ENCODE measurements at regions not wholly inside any gene's neighbourhood (a gene's known extent, or its start where the extent isn't known, plus 50 kb on each side); places are given as distances from the start of the nearest gene placed in this dataset.

- intact Hi-C loops (cut with micrococcal nuclease): no loop called here
These were observed 138.6 kb upstream of the NDUFV2 start for GRCh38 chr18:8963876-8964275.

GRCh38 chr18:8965398-8965797, 137.1 kb upstream of the NDUFV2 start:
- intact Hi-C loops (cut with micrococcal nuclease): no loop called here

- intact Hi-C loops (cut with micrococcal nuclease): no loop called here
These were observed 135.7 kb upstream of the NDUFV2 start for GRCh38 chr18:8966821-8967220.

DNA sequence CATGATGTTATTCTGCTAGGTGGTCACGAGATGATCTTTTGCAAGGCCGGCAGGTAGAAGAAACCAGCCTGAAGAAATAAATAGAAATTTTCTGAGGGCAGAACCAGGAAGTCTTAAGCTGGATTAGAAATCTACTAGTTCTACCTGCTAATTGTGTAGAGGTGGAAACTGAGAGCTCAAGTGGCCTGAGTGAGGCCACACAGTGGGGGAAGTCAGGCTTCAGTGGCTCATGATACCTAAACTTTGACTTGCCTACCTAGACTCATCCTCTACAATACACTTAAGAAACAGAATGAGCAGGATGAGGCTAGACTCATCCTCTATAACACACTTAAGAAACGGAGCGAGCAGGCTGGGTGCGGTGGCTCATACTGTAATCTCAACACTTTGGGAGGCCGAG, 134.9 kb upstream of the NDUFV2 start:
- intact Hi-C loops (cut with micrococcal nuclease): no loop called here

DNA sequence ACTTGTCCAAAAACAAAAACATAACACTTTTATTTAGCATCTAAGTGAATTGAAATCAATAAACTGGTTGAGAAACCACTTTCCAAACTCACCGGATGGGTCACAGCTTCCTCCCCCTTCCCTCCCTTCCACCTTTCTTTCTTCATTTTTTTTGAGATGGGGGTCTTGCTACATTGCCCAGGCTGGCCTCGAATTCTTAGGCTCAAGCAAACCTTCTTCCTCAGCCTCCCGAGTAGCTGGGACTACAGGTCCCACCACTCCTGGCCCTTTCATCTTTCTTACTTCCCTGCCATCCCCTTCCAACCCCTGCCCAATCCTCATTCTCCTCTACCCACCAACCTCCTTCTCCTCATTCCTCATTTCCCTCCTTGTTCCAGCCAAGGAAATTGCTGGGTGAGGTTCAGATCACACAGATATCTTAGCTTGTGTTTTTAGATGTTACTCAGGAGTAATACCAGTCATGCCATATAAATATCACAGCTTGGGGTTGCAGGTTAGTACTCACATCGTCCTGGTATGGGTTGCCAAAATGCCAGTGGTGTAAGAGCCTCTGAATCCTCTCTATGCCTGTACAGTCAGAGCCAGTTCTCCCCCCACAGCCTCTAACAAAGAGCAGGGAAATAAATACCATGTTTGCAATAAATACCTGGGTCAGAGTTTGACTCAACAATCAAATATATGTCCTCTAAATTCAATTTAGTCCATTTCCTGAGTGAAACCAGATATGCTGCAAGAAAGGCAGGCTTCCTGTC, 132.7 kb upstream of the NDUFV2 start:
- intact Hi-C loops (cut with micrococcal nuclease): no loop called here

DNA sequence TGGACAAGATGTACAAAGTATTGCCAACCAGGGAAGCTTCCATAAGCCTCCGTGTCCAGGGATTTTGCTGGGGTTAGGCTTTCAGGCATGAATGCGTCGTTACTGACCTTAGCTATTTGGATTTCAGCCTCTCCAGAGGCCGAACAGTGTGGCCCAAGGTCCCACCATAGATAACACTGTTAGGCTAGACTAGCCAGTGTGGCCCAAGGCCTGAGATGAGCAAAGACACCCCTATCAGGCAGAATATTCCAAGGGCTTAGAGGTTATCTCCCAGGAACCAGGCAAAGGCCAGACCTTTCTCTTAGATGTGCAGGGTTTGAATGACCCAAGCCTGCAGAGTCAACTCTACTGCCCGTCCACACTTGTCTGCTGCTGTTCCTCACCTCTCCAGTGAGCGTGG, 131.7 kb upstream of the NDUFV2 start:
- intact Hi-C loops (cut with micrococcal nuclease): no loop called here

- intact Hi-C loops (cut with micrococcal nuclease): no loop called here
These were observed 130.4 kb upstream of the NDUFV2 start for GRCh38 chr18:8972116-8972515.

DNA sequence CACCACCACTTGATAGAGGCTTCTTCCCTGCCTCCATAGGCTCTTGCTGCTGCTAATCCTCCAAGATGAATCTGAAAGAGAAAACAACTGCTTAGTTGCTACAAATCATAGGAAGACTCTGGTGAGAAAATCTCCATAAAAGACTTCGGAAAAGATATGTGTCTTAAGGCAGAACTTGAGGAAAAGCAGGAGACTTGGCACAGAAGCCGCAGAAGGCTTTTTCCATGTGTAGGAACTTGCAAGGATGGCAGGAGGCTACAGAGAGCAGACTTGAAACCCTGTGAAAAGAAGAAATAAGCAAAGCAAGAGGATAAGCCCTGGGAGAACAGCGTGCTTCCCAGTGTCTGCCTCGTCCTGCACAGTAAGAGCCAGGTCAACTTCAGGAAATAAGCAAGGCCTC, 128.2 kb upstream of the NDUFV2 start:
- intact Hi-C loops (cut with micrococcal nuclease): no loop called here

DNA sequence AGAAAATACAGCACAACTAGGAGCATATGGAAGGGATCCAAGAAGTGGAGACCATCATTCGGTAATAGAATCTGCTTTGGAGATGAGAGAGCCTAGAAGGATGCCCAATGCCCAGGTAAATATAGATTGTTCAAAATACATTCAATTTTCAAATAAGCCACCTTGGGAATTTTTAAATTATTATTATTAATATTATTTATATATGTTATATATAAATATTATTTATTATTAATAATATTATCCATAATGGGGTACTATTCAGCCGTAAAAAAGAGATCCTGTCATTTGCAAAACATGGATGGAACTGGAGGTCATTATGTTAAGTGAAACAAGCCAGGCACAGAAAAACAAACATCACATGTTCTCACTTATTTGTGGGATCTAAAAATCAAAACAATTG, 127.8 kb upstream of the NDUFV2 start:
- intact Hi-C loops (cut with micrococcal nuclease): no loop called here

DNA sequence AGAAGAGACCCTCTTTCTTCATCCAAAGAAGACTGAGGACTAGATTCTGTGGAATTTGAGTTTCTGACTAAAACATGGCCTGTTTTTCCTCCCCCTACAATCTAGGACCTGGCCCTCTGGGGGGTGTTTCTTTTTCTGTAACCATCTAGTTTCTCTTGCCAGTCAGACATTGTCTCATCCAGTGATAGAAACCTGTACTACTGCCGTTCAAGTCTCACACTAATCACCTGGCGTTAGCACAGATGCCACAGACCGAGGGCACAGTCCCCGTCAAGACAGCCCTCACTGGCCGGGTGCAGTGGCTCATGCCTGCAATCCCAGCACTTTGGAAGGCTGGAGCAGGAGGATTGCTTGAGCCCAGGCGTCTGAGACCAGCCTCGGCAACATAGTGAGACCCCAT, 126.9 kb upstream of the NDUFV2 start:
- intact Hi-C loops (cut with micrococcal nuclease): no loop called here

DNA sequence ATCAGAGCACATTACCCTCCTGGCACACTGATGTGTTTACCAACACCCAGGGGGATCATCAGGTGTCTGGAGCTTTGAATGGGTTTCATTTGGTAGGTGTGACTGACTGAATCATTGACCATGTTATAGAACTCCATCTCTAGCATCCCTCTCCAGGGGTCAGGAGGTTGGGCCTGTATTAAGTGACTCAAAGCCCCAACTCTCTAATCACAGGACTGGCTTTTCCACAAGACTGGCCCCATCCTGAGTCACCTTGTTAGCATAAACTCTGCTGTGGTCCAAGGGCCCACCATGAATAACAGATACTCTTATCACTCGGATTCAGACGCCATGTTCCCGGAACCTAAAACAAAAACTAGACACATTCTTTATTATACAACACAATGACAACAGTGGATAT, 125.9 kb upstream of the NDUFV2 start:
- intact Hi-C loops (cut with micrococcal nuclease): no loop called here

- intact Hi-C loops (cut with micrococcal nuclease): no loop called here
These were observed 125.3 kb upstream of the NDUFV2 start for GRCh38 chr18:8977166-8977565.

DNA sequence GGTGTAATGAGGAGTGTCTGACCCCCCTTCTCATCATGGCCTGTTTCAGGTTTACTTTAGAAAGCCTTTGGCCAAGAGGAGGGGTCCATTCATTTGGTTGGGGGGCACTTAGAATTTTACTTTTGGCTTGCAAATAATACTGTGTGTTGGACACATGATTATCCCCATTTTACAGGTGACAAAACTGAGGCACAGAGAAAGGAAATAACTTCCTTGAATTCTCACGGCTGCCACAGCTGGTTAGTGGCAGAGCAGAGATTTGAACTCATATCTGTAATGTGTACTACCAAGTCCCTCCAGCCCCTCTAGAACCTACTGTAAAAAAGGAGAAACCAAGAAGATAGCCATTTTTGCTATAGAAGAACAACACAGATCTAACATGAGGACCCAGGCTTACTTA, 124.8 kb upstream of the NDUFV2 start:
- intact Hi-C loops (cut with micrococcal nuclease): no loop called here

- intact Hi-C loops (cut with micrococcal nuclease): no loop called here
These were observed 124.1 kb upstream of the NDUFV2 start for GRCh38 chr18:8978394-8978793.

DNA sequence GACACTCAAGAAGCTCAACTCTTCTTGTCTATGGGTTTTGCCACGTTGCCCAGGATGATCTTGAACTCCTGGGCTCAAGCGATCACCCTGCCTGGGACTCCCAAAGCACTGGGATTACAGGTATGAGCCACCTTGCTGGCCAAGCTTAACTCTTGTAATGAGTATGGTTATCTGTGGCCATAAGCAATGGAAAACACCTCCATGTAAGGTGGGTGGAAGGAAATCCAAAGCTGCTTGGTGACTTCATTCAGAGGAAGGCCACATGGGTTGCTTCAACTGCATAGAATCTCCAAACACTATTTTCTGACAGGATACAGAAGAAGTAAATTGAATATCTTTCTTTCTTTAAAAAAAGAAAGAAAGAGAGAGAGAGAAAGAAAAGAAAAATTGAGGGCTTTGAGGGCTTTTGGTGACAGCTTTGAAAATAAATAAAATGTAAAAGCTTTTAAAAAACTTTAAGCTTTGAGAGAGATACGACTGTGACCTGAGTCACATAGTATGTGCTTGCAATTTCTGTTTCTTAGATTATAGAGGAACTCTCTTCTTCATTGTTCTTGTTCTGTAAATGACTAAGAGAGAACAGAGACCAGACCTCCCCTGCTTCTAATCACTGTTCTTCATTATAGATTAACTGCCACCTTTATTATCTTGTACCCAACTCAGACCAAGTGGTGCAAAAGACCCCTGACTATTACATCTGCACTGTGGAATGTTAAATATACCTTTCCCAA, 123.1 kb upstream of the NDUFV2 start:
- intact Hi-C loops (cut with micrococcal nuclease): no loop called here

GRCh38 chr18:8980496-8980895, 122.0 kb upstream of the NDUFV2 start:
- intact Hi-C loops (cut with micrococcal nuclease): no loop called here

DNA sequence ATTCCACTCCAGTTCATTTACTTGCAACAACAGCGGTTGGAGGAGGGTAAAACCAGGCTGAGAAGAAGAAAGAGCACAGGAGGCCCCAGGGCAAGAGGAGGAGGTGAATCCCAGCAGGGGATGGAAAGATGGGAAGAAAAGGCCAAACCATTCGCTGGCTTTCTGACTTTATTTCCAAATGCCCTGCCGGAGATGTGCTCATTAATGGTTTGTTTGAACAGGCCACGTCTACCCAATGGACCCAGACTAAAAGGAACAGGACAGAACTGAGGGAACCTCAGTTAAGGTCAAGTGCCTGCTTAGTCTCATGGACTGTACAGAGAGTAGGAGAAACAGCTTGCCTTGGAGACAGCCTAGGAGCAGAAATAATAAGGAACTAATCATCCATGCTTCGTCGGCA, 121.6 kb upstream of the NDUFV2 start:
- intact Hi-C loops (cut with micrococcal nuclease): no loop called here

DNA sequence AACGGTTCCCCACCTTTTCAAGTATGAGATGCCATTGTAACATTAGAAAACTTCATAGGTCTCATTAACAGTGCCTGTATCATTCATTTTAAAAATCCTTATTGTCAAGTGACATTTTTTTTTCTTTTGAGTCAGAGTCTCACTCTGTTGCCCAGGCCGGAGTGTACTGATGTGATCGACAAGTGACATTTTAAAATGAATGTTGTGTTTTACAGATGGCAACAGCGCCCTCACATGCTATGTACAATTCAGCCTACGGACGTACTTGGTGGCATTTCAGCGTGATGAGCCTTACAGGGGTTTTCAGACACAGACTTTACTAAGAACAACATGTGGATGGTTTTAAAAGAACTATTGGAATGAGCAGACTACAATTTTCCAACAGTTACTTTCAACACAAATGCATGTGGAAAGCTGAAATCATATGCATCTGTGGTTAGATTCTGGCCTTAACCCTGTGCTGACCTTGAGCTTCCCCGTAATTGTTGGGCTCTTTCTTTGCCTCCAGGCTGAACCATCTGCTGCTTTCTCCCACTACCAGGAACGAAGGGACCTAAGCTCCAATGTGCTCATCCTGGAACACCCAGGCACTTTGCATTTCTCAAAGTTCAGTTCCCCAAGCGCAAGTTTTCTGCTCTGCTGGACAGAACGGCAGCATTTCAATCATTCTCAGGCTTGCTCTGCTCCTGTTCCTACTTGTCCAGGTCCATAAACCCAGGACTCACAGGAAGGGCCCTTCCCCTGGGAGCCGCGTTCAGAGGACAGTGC, 119.9 kb upstream of the NDUFV2 start:
- intact Hi-C loops (cut with micrococcal nuclease): no loop called here

DNA sequence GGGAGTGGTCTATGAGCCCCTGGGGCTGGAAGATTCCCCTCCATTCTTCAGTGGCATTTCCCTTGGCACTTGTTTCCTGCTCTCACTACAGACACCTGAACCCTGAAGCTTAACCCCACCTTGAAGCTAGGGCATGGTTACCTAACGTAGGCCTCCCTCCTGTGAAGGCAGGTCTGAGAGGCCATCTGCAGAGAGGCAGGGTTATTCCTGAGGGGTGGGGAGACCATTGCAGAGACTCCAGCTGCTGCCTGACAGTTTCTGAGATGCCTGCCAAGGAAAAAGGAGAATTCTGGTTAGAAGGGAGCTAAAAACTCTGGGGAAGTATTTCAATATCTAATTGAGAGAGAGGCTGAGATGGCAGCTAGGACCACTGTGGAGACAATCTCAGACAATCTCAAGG, 119.3 kb upstream of the NDUFV2 start:
- intact Hi-C loops (cut with micrococcal nuclease): no loop called here

DNA sequence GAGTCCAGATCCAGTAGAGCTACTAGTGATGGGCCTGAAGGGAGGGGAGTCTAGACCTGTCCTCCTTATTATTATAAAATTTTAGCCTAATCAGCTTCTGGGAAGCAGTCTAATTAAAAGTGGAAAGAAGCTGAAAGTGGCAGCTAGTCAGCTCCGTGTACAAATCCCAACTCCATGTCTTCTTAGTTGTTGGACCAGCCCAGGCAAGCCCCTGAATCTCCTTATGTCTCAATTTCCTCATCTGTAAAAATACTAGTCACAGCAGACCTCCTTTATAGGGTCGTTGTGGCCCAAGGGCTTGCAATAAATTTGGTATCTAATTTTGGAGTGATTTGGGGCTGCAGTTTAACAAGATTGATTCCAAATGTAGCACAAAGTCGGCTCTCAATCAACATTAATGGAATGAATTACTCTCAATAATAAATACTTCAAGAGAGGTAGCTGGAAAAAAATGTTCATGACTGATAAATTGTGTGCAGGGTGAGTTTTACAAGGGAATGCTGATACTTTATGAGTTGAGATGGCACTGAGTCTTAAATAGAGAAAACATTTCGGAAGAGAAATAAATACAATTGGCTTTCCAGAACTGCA, 118.3 kb upstream of the NDUFV2 start:
- intact Hi-C loops (cut with micrococcal nuclease): no loop called here

DNA sequence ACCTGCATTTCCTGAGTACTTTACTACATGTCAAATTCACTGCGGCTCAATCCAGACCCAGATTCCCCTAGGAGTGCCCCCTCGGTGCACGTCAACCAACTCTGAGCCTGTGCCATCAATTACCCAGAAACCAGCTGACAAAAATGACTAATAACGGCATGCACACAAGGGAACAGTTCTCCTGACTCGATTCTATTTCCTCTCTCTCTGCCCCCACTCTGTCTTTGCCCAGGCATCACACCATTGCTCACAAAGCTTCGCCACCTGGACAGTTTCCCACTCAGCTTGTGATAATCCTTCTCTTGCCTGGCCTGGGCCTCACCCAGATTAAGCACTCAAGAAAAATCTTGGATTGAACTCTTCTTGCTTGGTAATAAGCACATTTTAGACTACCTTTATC, 115.3 kb upstream of the NDUFV2 start:
- intact Hi-C loops (cut with micrococcal nuclease): no loop called here
